ENCODE measurements at regions not wholly inside any gene's neighbourhood (a gene's known extent, or its start where the extent isn't known, plus 50 kb on each side); places are given as distances from the start of the nearest gene placed in this dataset.

GRCh38 chr1:229069176-229069575 lies 201.7 kb upstream of the RAB4A start:
- CTCF ChIA-PET, result no interaction called here
- DNase-seq (ENCODE audit: low read depth, low spot score), result no peak

GRCh38 chr1:229070168-229070567 lies 200.7 kb upstream of the RAB4A start:
- Histone ChIP-seq H3K27me3 (ENCODE audit: control insufficient read depth, insufficient read depth, low read length) (peaks cover 16% of the 10 kb centered on the region), H3K27ac (ENCODE audit: low read depth, low read length) (no peak overlapping the region), H3K4me3 (ENCODE audit: low read depth, low read length) (no peak overlapping the region), H3K9me3 (ENCODE audit: control insufficient read depth, insufficient read depth, low read length) (no peaks in the 10 kb centered on the region)
- TF ChIP-seq CTCF (IDR thresholded peaks at IDR 0.05; ENCODE audit: low read depth, low read length), result no peak
- ChIA-PET CTCF (no interaction called here), POLR2A (no interaction called here)
- DNase-seq (ENCODE audit: low read depth, low spot score), result no peak

More at GRCh38 chr1:229069176-229069575, 201.7 kb upstream of the RAB4A start:
- Histone ChIP-seq H3K4me3 (ENCODE audit: low read depth, low read length) (no peak overlapping the region), H3K27me3 (ENCODE audit: control insufficient read depth, insufficient read depth, low read length) (peaks cover 14% of the 10 kb centered on the region), H3K9me3 (ENCODE audit: control insufficient read depth, insufficient read depth, low read length) (no peaks in the 10 kb centered on the region), H3K27ac (ENCODE audit: low read depth, low read length) (no peak overlapping the region)
- POLR2A ChIA-PET, result no interaction called here
- no peak for TF ChIP-seq CTCF (IDR thresholded peaks at IDR 0.05; ENCODE audit: low read depth, low read length)

GRCh38 chr1:229073251-229073650 lies 197.7 kb upstream of the RAB4A start:
- ChIA-PET CTCF (no interaction called here), POLR2A (no interaction called here)
- TF ChIP-seq CTCF (IDR thresholded peaks at IDR 0.05; ENCODE audit: low read depth, low read length), result no peak

GRCh38 chr1:229075217-229075616 lies 195.7 kb upstream of the RAB4A start:
- no peak overlapping the region for H3K27ac ChIP-seq (ENCODE audit: low read depth, low read length)
- CTCF ChIA-PET, result no interaction called here

More at GRCh38 chr1:229073251-229073650, 197.7 kb upstream of the RAB4A start:
- Histone ChIP-seq H3K9me3 (ENCODE audit: control insufficient read depth, insufficient read depth, low read length) (no peaks in the 10 kb centered on the region), H3K27ac (ENCODE audit: low read depth, low read length) (no peak overlapping the region), H3K4me3 (ENCODE audit: low read depth, low read length) (no peak overlapping the region), H3K27me3 (ENCODE audit: control insufficient read depth, insufficient read depth, low read length) (peaks cover 13% of the 10 kb centered on the region)
- DNase-seq (ENCODE audit: low read depth, low spot score), result no peak

GRCh38 chr1:229075716-229076115 lies 195.2 kb upstream of the RAB4A start:
- no peaks in the 10 kb centered on the region for H3K9me3 ChIP-seq (ENCODE audit: control insufficient read depth, insufficient read depth, low read length)
- POLR2A ChIA-PET, result no interaction called here
- CTCF ChIA-PET, result no interaction called here
- H3K27me3 ChIP-seq (ENCODE audit: control insufficient read depth, insufficient read depth, low read length), result peaks cover 10% of the 10 kb centered on the region
- DNase-seq (ENCODE audit: low read depth, low spot score), result no peak
- no peak for TF ChIP-seq CTCF (IDR thresholded peaks at IDR 0.05; ENCODE audit: low read depth, low read length)
- no peak overlapping the region for H3K4me3 ChIP-seq (ENCODE audit: low read depth, low read length)
- no peak overlapping the region for H3K27ac ChIP-seq (ENCODE audit: low read depth, low read length)

More at GRCh38 chr1:229075217-229075616, 195.7 kb upstream of the RAB4A start:
- no peaks in the 10 kb centered on the region for H3K9me3 ChIP-seq (ENCODE audit: control insufficient read depth, insufficient read depth, low read length)
- TF ChIP-seq CTCF (IDR thresholded peaks at IDR 0.05; ENCODE audit: low read depth, low read length), result no peak
- DNase-seq (ENCODE audit: low read depth, low spot score), result no peak
- H3K27me3 ChIP-seq (ENCODE audit: control insufficient read depth, insufficient read depth, low read length), result peaks cover 10% of the 10 kb centered on the region
- POLR2A ChIA-PET, result no interaction called here
- no peak overlapping the region for H3K4me3 ChIP-seq (ENCODE audit: low read depth, low read length)

Measured in AG04450 (cell line).